Endothelial cell of umbilical vein (primary cell): ENCODE measurements at regions not wholly inside any gene's neighbourhood (a gene's known extent, or its start where the extent isn't known, plus 50 kb on each side); places are given as distances from the start of the nearest gene placed in this dataset.

Experiments used
- BruUV-seq: library from RNA; stranded (reverse); fragments of 400-500 nt; replicated peaks from 2 replicates; lab custom pipeline; 2021; lab: Mats Ljungman, UMichigan
- CTCF ChIA-PET: fragments of 300-600, 350-600 bp; sonication (Branson Sonifier 250); formaldehyde crosslinking; loops from one replicate; lab custom pipeline; 2021; ENCODE audit warnings: antibody characterized with exemption, inconsistent platforms; lab: Charles Lee
- POLR2A ChIA-PET: fragments of 300-600, 350-600 bp; sonication (Branson Sonifier 250); formaldehyde crosslinking; loops from one replicate; lab custom pipeline; 2021; ENCODE audit warnings: antibody characterized with exemption, inconsistent platforms; lab: Charles Lee
- DNase-seq: peaks from one replicate; pipeline ENCODE4 v3.0.0-alpha.2; 2011; ENCODE audit warnings: low read depth, low spot score
- FAIRE-seq: peaks from 2 replicates; lab custom pipeline; 2011; peaks lifted over from hg19 to GRCh38; lab: Jason Lieb, UNC
- H2AFZ ChIP-seq: 2 replicates; pipeline ENCODE4 v1.6.0; 2012; ENCODE audit warnings: low read depth, low read length, control low read depth, inconsistent platforms
- H3K27ac ChIP-seq: 2 replicates; pipeline ENCODE4 v1.5.1; 2011; ENCODE audit warnings: low read depth, mild to moderate bottlenecking, control low read depth, low read length, moderate library complexity; ENCODE audit not compliant: insufficient read depth
- H3K27me3 ChIP-seq, 2 experiments: 2 replicates each; pipeline versions ENCODE4 v1.6.0 to v1.6.1; 2011; ENCODE audit warnings: low read length in 2 of 2, mixed read lengths in 1 of 2; ENCODE audit not compliant: control insufficient read depth in 2 of 2, insufficient read depth in 2 of 2
- H3K36me3 ChIP-seq, 2 experiments: 2 replicates in 1 of 2; 3 replicates in 1 of 2; pipeline ENCODE4 v1.5.1; 2011; ENCODE audit warnings: low read length in 2 of 2, mild to moderate bottlenecking in 1 of 2, moderate library complexity in 1 of 2; ENCODE audit not compliant: control insufficient read depth in 2 of 2, insufficient read depth in 2 of 2; ENCODE audit errors: extremely low read depth in 1 of 2
- H3K4me1 ChIP-seq: 3 replicates; pipeline ENCODE4 v1.5.1; 2011; ENCODE audit warnings: mild to moderate bottlenecking, low read length; ENCODE audit not compliant: control insufficient read depth, insufficient read depth; ENCODE audit errors: extremely low read depth
- H3K4me2 ChIP-seq: 2 replicates; pipeline ENCODE4 v1.6.1; 2011; ENCODE audit warnings: low read length, control low read depth, mixed read lengths; ENCODE audit not compliant: insufficient read depth
- H3K4me3 ChIP-seq, 3 experiments: fragments of 200-600 bp in 1 of 3; sonication (generic), shearing (Covaris generic) in 1 of 3; replicated peaks in 1 of 3; 2 replicates each; pipeline ENCODE4 v1.5.1; 2011 to 2016; ENCODE audit warnings: control low read depth in 3 of 3, low read length in 3 of 3, mild to moderate bottlenecking in 2 of 3, inconsistent platforms in 1 of 3, low read depth in 1 of 3, moderate library complexity in 1 of 3; ENCODE audit not compliant: insufficient read depth in 1 of 3
- H3K79me2 ChIP-seq: 2 replicates; pipeline ENCODE4 v1.6.0; 2012; ENCODE audit warnings: low read length, inconsistent platforms; ENCODE audit not compliant: control insufficient read depth, insufficient read depth
- H3K9ac ChIP-seq: replicated peaks from 2 replicates; pipeline ENCODE3; 2011; ENCODE audit warnings: low read length, control low read depth; ENCODE audit not compliant: insufficient read depth; ENCODE audit errors: extremely low read depth
- H3K9me1 ChIP-seq: replicated peaks from 3 replicates; pipeline ENCODE4 v1.6.0; 2011; ENCODE audit warnings: mild to moderate bottlenecking, low read length; ENCODE audit not compliant: control insufficient read depth, insufficient read depth; ENCODE audit errors: extremely low read depth
- H3K9me3 ChIP-seq: replicated peaks from 2 replicates; pipeline ENCODE4 v1.5.1; 2012; ENCODE audit warnings: low read length, inconsistent platforms; ENCODE audit not compliant: control insufficient read depth, insufficient read depth
- H4K20me1 ChIP-seq: replicated peaks from 2 replicates; pipeline ENCODE3; 2011; ENCODE audit warnings: mild to moderate bottlenecking, low read length; ENCODE audit not compliant: control insufficient read depth, insufficient read depth; ENCODE audit errors: extremely low read depth
- EZH2 ChIP-seq: IDR thresholded peaks from 2 replicates; pipeline ENCODE4 v1.6.1; 2012; ENCODE audit warnings: borderline replicate concordance, low read depth, mild to moderate bottlenecking, moderate library complexity, low read length, inconsistent platforms; ENCODE audit not compliant: severe bottlenecking
- FOS ChIP-seq: IDR thresholded peaks from 2 replicates; pipeline ENCODE4 v1.6.1; 2011; ENCODE audit warnings: mild to moderate bottlenecking, low read length, moderate library complexity, borderline replicate concordance; ENCODE audit not compliant: insufficient read depth
- MAX ChIP-seq: IDR thresholded peaks from 2 replicates; pipeline ENCODE4 v1.6.1; 2011; ENCODE audit not compliant: insufficient read depth, insufficient read length
- POLR2A ChIP-seq: IDR thresholded peaks from 2 replicates; pipeline ENCODE4 v1.6.1; 2012; ENCODE audit warnings: low read depth, mild to moderate bottlenecking, control low read depth, low read length
- POLR2AphosphoS5 ChIP-seq: IDR thresholded peaks from 2 replicates; pipeline ENCODE4 v1.6.1; 2012; ENCODE audit warnings: low read depth, mild to moderate bottlenecking, control low read depth, low read length, moderate library complexity; ENCODE audit not compliant: insufficient read depth
- dilution Hi-C: fragments of 300-500 bp; cut with MboI; formaldehyde crosslinking; loops from one replicate; pipeline ENCODE4 v1.15.0; 2019; ENCODE audit warnings: low sequenced_read_pairs; ENCODE audit not compliant: extremely low pct_ligation_motif_present
- intact Hi-C: fragments of 100-400 bp; cut with micrococcal nuclease; formaldehyde crosslinking; loops from one replicate; pipeline ENCODE4 v1.10.0; 2022
- TF ChIP-seq, protein P1 (sequence below), 2 donors: IDR thresholded peaks; 1 replicate in 1 of 2; 2 replicates in 1 of 2; pipeline ENCODE4 v1.5.1; 2011; ENCODE audit warnings: low read length in 2 of 2, mild to moderate bottlenecking in 2 of 2, moderate library complexity in 2 of 2, control low read depth in 1 of 2, inconsistent platforms in 1 of 2, low read depth in 1 of 2; ENCODE audit not compliant: insufficient read depth in 1 of 2; ENCODE audit errors: extremely low read depth in 1 of 2

- POLR2A ChIA-PET, result no interaction called here
- H3K9me1 ChIP-seq, result no peaks in the 10 kb centered on the region
- H3K4me3 ChIP-seq, result no peak overlapping the region
- no peak for FAIRE-seq
- intact Hi-C loops (no loop called here), dilution Hi-C loops (no loop called here)
- DNase-seq, result no peak
- no peak for TF ChIP-seq FOS
- TF ChIP-seq EZH2, result no peak
- TF ChIP-seq, protein P1, sequence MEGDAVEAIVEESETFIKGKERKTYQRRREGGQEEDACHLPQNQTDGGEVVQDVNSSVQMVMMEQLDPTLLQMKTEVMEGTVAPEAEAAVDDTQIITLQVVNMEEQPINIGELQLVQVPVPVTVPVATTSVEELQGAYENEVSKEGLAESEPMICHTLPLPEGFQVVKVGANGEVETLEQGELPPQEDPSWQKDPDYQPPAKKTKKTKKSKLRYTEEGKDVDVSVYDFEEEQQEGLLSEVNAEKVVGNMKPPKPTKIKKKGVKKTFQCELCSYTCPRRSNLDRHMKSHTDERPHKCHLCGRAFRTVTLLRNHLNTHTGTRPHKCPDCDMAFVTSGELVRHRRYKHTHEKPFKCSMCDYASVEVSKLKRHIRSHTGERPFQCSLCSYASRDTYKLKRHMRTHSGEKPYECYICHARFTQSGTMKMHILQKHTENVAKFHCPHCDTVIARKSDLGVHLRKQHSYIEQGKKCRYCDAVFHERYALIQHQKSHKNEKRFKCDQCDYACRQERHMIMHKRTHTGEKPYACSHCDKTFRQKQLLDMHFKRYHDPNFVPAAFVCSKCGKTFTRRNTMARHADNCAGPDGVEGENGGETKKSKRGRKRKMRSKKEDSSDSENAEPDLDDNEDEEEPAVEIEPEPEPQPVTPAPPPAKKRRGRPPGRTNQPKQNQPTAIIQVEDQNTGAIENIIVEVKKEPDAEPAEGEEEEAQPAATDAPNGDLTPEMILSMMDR (IDR thresholded peaks at IDR 0.05; ENCODE audit: extremely low read depth in 1 of 2, insufficient read depth in 1 of 2, low read depth in 1 of 2, low read length in 2 of 2), result no peak
- no peak for TF ChIP-seq POLR2AphosphoS5
- TF ChIP-seq MAX, result no peak
- TF ChIP-seq POLR2A, result no peak
- H3K79me2 ChIP-seq, result no peaks in the 10 kb centered on the region
- H2AFZ ChIP-seq, result no peak overlapping the region
- no TSS peak for BruUV-seq
- H3K9me3 ChIP-seq, result no peaks in the 10 kb centered on the region
- H3K36me3 ChIP-seq, result no peaks in the 10 kb centered on the region
- no peak overlapping the region for H3K9ac ChIP-seq
- no peaks in the 10 kb centered on the region for H3K4me1 ChIP-seq
- H3K27ac ChIP-seq, result no peak overlapping the region
- CTCF ChIA-PET, result interaction anchor here (0.9 to 1.4 kb wide), 3 partner anchors 62 to 364 kb away, joined by 3 to 4 read pairs (median 3); no protein-coding TSS in a partner anchor
- H4K20me1 ChIP-seq, result no peaks in the 10 kb centered on the region
- no peak overlapping the region for H3K4me2 ChIP-seq
- peaks cover 0 to 2% of the 10 kb centered on the region in 2 experiments for H3K27me3 ChIP-seq
Observed at GRCh38 chr12:31210541-31210940, 115.4 kb downstream of the SINHCAF start.
